NCI-H69 (cell line): ENCODE measurements at regions not wholly inside any gene's neighbourhood (a gene's known extent, or its start where the extent isn't known, plus 50 kb on each side); places are given as distances from the start of the nearest gene placed in this dataset.

Experiments used
- DNase-seq: peaks from one replicate; lab custom pipeline; 2025; lab: John Stamatoyannopoulos, UW

- DNase-seq, result peak; percentile 74
Measured at GRCh38 chr1:221916176-221916575, 174.3 kb upstream of the DUSP10 start.

GRCh38 chr1:221915764-221916163 is 173.9 kb upstream of the DUSP10 start:
- peak; percentile 7 for DNase-seq

GRCh38 chr1:221913351-221913892 is 171.5 kb upstream of the DUSP10 start:
- no peak for DNase-seq

- DNase-seq, result no peak
Measured at GRCh38 chr1:221912230-221912629, 170.3 kb upstream of the DUSP10 start.

- DNase-seq, result no peak
Measured at GRCh38 chr1:221911714-221912113, 169.8 kb upstream of the DUSP10 start.

GRCh38 chr1:221910222-221910621 is 168.3 kb upstream of the DUSP10 start:
- DNase-seq, result no peak

GRCh38 chr1:221908573-221908972 is 166.7 kb upstream of the DUSP10 start:
- peak; percentile 44 for DNase-seq

- DNase-seq, result no peak
Measured at GRCh38 chr1:221907166-221907932, 165.5 kb upstream of the DUSP10 start.

GRCh38 chr1:221905802-221906201 is 163.9 kb upstream of the DUSP10 start:
- no peak for DNase-seq

GRCh38 chr1:221904319-221904718 is 162.4 kb upstream of the DUSP10 start:
- DNase-seq, result no peak

GRCh38 chr1:221903594-221903993 is 161.7 kb upstream of the DUSP10 start:
- DNase-seq, result no peak

- no peak for DNase-seq
Measured at GRCh38 chr1:221902961-221903360, 161.1 kb upstream of the DUSP10 start.

GRCh38 chr1:221900678-221901077 is 158.8 kb upstream of the DUSP10 start:
- DNase-seq, result no peak

GRCh38 chr1:221897321-221897721 is 155.4 kb upstream of the DUSP10 start:
- DNase-seq, result peak; percentile 62

- DNase-seq, result no peak
Measured at GRCh38 chr1:221892301-221892830, 150.5 kb upstream of the DUSP10 start.

- DNase-seq, result no peak
Measured at GRCh38 chr1:221891708-221892107, 149.8 kb upstream of the DUSP10 start.

GRCh38 chr1:221888801-221889200 is 146.9 kb upstream of the DUSP10 start:
- DNase-seq, result no peak

GRCh38 chr1:221888218-221888617 is 146.3 kb upstream of the DUSP10 start:
- DNase-seq, result peak; percentile 80

- no peak for DNase-seq
Measured at GRCh38 chr1:221887758-221888157, 145.9 kb upstream of the DUSP10 start.

GRCh38 chr1:221887415-221887746 is 145.5 kb upstream of the DUSP10 start:
- no peak for DNase-seq

GRCh38 chr1:221886743-221887414 is 145.0 kb upstream of the DUSP10 start:
- peak; percentile 83 for DNase-seq

GRCh38 chr1:221886311-221886710 is 144.4 kb upstream of the DUSP10 start:
- no peak for DNase-seq

GRCh38 chr1:221884821-221885220 is 142.9 kb upstream of the DUSP10 start:
- DNase-seq, result no peak
